HCT116 (cell line): ENCODE measurements at regions not wholly inside any gene's neighbourhood (a gene's known extent, or its start where the extent isn't known, plus 50 kb on each side); places are given as distances from the start of the nearest gene placed in this dataset.

ENCODE experiments used
- ATAC-seq: fragments of 200-7000 bp; cut with Tn5 transposase; 2 replicates; pipeline ENCODE4 v1.9.1; 2020; ENCODE audit warnings: mild to moderate bottlenecking, moderate library complexity
- BruUV-seq: library from RNA; stranded (reverse); fragments of 400-500 nt; replicated peaks from 2 replicates; lab custom pipeline; 2021; lab: Mats Ljungman, UMichigan
- CTCF ChIA-PET: fragments of 300-600 bp; sonication (Branson Sonifier 250); formaldehyde crosslinking; loops from one replicate; lab custom pipeline; 2021; ENCODE audit warnings: antibody characterized with exemption; lab: Charles Lee
- POLR2A ChIA-PET: fragments of 300-600, 350-600 bp; sonication (Branson Sonifier 250); formaldehyde crosslinking; loops from one replicate; lab custom pipeline; 2021; ENCODE audit warnings: antibody characterized with exemption; lab: Charles Lee
- RAD21 ChIA-PET, 2 experiments: fragments of 300-600 bp; sonication (Branson Sonifier 250); formaldehyde crosslinking; loops; one replicate each; lab custom pipeline; 2023; ENCODE audit warnings: low total read pairs in 2 of 2; ENCODE audit not compliant: uncharacterized antibody in 2 of 2, unreplicated experiment in 2 of 2, low non-redundant PET in 1 of 2; lab: Charles Lee
- DNase-seq: peaks from one replicate; pipeline ENCODE4 v3.0.0-alpha.2; 2010; ENCODE audit warnings: low read depth, low spot score
- H2AFZ ChIP-seq: fragments of 200-600 bp; shearing (Covaris generic), sonication (generic); 2 replicates; pipeline ENCODE4 v1.6.1; 2017; ENCODE audit warnings: low read depth, mixed run types, mixed read lengths, antibody characterized with exemption, low read length; ENCODE audit not compliant: poor library complexity, severe bottlenecking
- H3K27ac ChIP-seq: 2 replicates; pipeline ENCODE4 v1.5.1; 2012; ENCODE audit warnings: low read depth, low read length
- H3K27me3 ChIP-seq: fragments of 200-600 bp; sonication (generic); 2 replicates; pipeline ENCODE4 v1.6.1; 2016; ENCODE audit warnings: mixed run types, low read length, mixed read lengths; ENCODE audit not compliant: insufficient read depth
- H3K36me3 ChIP-seq, 2 experiments: fragments of 200-500 bp in 1 of 2; fragments of 200-600 bp in 1 of 2; sonication (Bioruptor generic) in 1 of 2; sonication (generic) in 1 of 2; 2 replicates each; pipeline versions ENCODE4 v1.5.1 to v1.6.1; 2014 to 2016; ENCODE audit warnings: low read length in 2 of 2, inconsistent platforms in 1 of 2, mixed read lengths in 1 of 2, mixed run types in 1 of 2; ENCODE audit not compliant: insufficient read depth in 2 of 2, control insufficient read depth in 1 of 2
- H3K4me1 ChIP-seq, 2 experiments: fragments of 200-600 bp in 1 of 2; sonication (generic) in 1 of 2; 2 replicates each; pipeline versions ENCODE4 v1.5.1 to v1.6.1; 2012 to 2017; ENCODE audit warnings: low read length in 2 of 2, inconsistent platforms in 1 of 2, mild to moderate bottlenecking in 1 of 2, mixed read lengths in 1 of 2, mixed run types in 1 of 2, moderate library complexity in 1 of 2; ENCODE audit not compliant: insufficient read depth in 2 of 2, control insufficient read depth in 1 of 2
- H3K4me2 ChIP-seq: fragments of 200-600 bp; sonication (generic); 2 replicates; pipeline ENCODE4 v1.6.1; 2017; ENCODE audit warnings: mixed run types, low read length, mixed read lengths
- H3K4me3 ChIP-seq, 2 experiments: fragments of 200-600 bp in 1 of 2; sonication (generic) in 1 of 2; replicated peaks in 1 of 2; 2 replicates each; pipeline ENCODE4 v1.5.1; 2011 to 2016; ENCODE audit warnings: low read length in 2 of 2, control low read depth in 1 of 2, low read depth in 1 of 2, mild to moderate bottlenecking in 1 of 2, mixed read lengths in 1 of 2, mixed run types in 1 of 2
- H3K79me2 ChIP-seq: fragments of 200-600 bp; sonication (generic); 2 replicates; pipeline ENCODE4 v1.6.1; 2017; ENCODE audit warnings: mild to moderate bottlenecking, mixed run types, low read length, moderate library complexity, mixed read lengths; ENCODE audit not compliant: insufficient read depth
- H3K9ac ChIP-seq: fragments of 200-600 bp; sonication (generic); 2 replicates; pipeline ENCODE4 v1.6.1; 2016; ENCODE audit warnings: low read length, mixed read lengths
- H3K9me2 ChIP-seq: fragments of 200-600 bp; sonication (generic), shearing (Covaris generic); 2 replicates; pipeline ENCODE4 v1.6.1; 2017; ENCODE audit warnings: mixed run types, mild to moderate bottlenecking, moderate library complexity; ENCODE audit not compliant: insufficient read depth
- H3K9me3 ChIP-seq, 2 experiments: fragments of 200-500 bp in 1 of 2; fragments of 200-600 bp in 1 of 2; sonication (Bioruptor generic) in 1 of 2; sonication (generic) in 1 of 2; 2 replicates each; pipeline ENCODE4 v1.6.1; 2014 to 2017; ENCODE audit warnings: low read length in 2 of 2, mixed read lengths in 2 of 2, inconsistent platforms in 1 of 2, low read depth in 1 of 2, mild to moderate bottlenecking in 1 of 2, mixed run types in 1 of 2, moderate library complexity in 1 of 2; ENCODE audit not compliant: control insufficient read depth in 1 of 2, insufficient read depth in 1 of 2
- H4K20me1 ChIP-seq: fragments of 200-600 bp; sonication (generic), shearing (Covaris generic); 2 replicates; pipeline ENCODE4 v1.6.1; 2017; ENCODE audit warnings: mixed run types, mild to moderate bottlenecking, moderate library complexity; ENCODE audit not compliant: insufficient read depth
- CBX3 ChIP-seq: IDR thresholded peaks from 2 replicates; pipeline ENCODE4 v1.6.1; 2012; ENCODE audit warnings: low read depth
- EGR1 ChIP-seq: IDR thresholded peaks from 2 replicates; pipeline ENCODE4 v1.6.1; 2012; ENCODE audit warnings: low read depth
- ELF1 ChIP-seq: IDR thresholded peaks from 2 replicates; pipeline ENCODE4 v1.6.1; 2012; ENCODE audit warnings: low read depth, borderline replicate concordance
- EZH2 ChIP-seq: fragments of 200-600 bp; sonication (generic); IDR thresholded peaks from 2 replicates; pipeline ENCODE4 v1.6.1; 2017; ENCODE audit warnings: antibody characterized with exemption, mixed run types
- EZH2phosphoT487 ChIP-seq: fragments of 200-600 bp; IDR thresholded peaks from 2 replicates; pipeline ENCODE4 v1.6.1; 2018; ENCODE audit warnings: antibody characterized with exemption, borderline replicate concordance
- FOSL1 ChIP-seq: IDR thresholded peaks from 2 replicates; pipeline ENCODE4 v1.6.1; 2012; ENCODE audit warnings: low read depth
- JUND ChIP-seq: IDR thresholded peaks from 2 replicates; pipeline ENCODE4 v1.6.1; 2012
- POLR2A ChIP-seq: IDR thresholded peaks from 2 replicates; pipeline ENCODE4 v1.7.0; 2011; ENCODE audit warnings: borderline replicate concordance; ENCODE audit not compliant: insufficient read depth, insufficient read length; ENCODE audit errors: extremely low read depth
- POLR2AphosphoS5 ChIP-seq: IDR thresholded peaks from 2 replicates; pipeline ENCODE4 v1.6.1; 2011; ENCODE audit warnings: mild to moderate bottlenecking, low read depth, low read length, moderate library complexity
- RAD21 ChIP-seq: IDR thresholded peaks from 2 replicates; pipeline ENCODE4 v1.6.1; 2012; ENCODE audit warnings: low read depth, mild to moderate bottlenecking
- SIN3A ChIP-seq: IDR thresholded peaks from 2 replicates; pipeline ENCODE4 v1.6.1; 2012; ENCODE audit warnings: low read depth
- SP1 ChIP-seq: IDR thresholded peaks from 2 replicates; pipeline ENCODE4 v1.6.1; 2012; ENCODE audit warnings: low read depth
- SRF ChIP-seq: IDR thresholded peaks from 2 replicates; pipeline ENCODE4 v1.6.1; 2012; ENCODE audit warnings: low read depth
- YY1 ChIP-seq: IDR thresholded peaks from 2 replicates; pipeline ENCODE4 v1.6.1; 2011; ENCODE audit warnings: low read length, low read depth, moderate library complexity, mild to moderate bottlenecking; ENCODE audit not compliant: insufficient replicate concordance; ENCODE audit errors: extremely low read depth
- ZFX ChIP-seq: fragments of 450-650 bp; IDR thresholded peaks from 2 replicates; pipeline ENCODE4 v1.6.1; 2017
- ZNF274 ChIP-seq: fragments of 200-500 bp; sonication (Bioruptor generic); IDR thresholded peaks from 2 replicates; pipeline ENCODE4 v1.6.1; 2014; ENCODE audit warnings: mild to moderate bottlenecking, low read depth, low read length, inconsistent platforms
- intact Hi-C: fragments of 100-400 bp; cut with micrococcal nuclease; formaldehyde crosslinking; loops from 2 replicates; pipeline ENCODE4 v1.10.0; 2022
- TF ChIP-seq, protein P1 (sequence below): IDR thresholded peaks from 2 replicates; pipeline ENCODE4 v1.6.1; 2012
- TF ChIP-seq, protein P2 (sequence below): IDR thresholded peaks from 2 replicates; pipeline ENCODE4 v1.6.1; 2012; ENCODE audit warnings: low read depth
- TF ChIP-seq, protein P3 (sequence below): IDR thresholded peaks from 2 replicates; pipeline ENCODE4 v1.6.1; 2011; ENCODE audit warnings: mild to moderate bottlenecking, low read length, moderate library complexity; ENCODE audit not compliant: insufficient replicate concordance; ENCODE audit errors: extremely low read depth
- TF ChIP-seq, protein P4 (sequence below), 3 experiments: fragments of 200-600 bp in 1 of 3; sonication (generic) in 1 of 3; IDR thresholded peaks in 2 of 3; conservative IDR thresholded peaks in 1 of 3; 2 replicates each; pipeline ENCODE4 v1.5.1; 2012 to 2017; ENCODE audit warnings: low read depth in 2 of 3, low read length in 2 of 3, antibody characterized with exemption in 1 of 3, borderline replicate concordance in 1 of 3, control low read depth in 1 of 3, mild to moderate bottlenecking in 1 of 3, mixed read lengths in 1 of 3, mixed run types in 1 of 3, moderate library complexity in 1 of 3; ENCODE audit not compliant: insufficient read depth in 1 of 3

DNA sequence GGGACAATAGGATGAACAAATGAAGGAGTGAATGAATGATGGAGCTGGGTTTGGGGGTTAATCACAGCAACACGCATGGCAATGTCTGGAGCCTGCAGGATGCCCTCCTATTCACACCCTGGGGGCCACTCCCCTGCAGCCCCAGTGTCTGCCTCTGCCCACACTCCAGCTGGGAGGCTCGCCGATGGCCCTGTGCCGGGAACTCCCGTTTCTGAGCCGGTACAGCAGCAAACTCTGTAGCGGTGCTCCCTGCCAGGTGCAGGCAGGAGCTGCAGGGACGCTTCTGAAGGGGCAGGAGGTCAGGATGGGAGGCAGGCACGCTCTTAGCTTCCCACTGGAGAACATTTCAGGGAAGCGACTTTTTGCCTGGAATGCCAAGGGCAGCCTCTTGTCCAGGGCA is 55.4 kb upstream of the NCOR2 start (continued):
- no peak for TF ChIP-seq RAD21
- TF ChIP-seq EZH2: no peak
- no peak for TF ChIP-seq EGR1

DNA sequence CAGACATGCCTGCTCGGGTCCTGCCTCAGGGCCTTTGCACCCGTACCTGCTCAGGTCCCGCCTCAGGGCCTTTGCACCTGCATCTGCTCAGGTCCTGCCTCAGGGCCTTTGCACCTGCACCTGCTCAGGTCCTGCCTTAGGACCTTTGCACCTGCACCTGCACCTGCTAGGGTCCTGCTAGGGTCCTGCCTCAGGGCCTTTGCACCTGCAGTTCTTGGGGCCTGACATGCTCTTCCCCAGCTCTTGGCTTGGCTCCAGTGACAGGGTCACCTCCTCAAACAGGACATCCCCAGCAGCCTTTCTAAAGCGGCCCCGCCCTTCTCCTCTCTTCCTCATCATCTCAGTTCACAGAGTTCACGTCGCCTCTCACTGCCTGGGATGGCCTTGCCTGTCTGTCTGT is 54.9 kb upstream of the NCOR2 start:
- CTCF ChIA-PET: no interaction called here

More for the DNA sequence above, 54.9 kb upstream of the NCOR2 start:
- Histone ChIP-seq H3K9ac (no peak overlapping the region), H4K20me1 (no peaks in the 10 kb centered on the region), H3K4me1 (peaks cover 6 to 31% of the 10 kb centered on the region in 2 experiments; a peak in 3 of 4 replicates), H3K36me3 (no peaks in the 10 kb centered on the region)
- TF ChIP-seq, protein P1, sequence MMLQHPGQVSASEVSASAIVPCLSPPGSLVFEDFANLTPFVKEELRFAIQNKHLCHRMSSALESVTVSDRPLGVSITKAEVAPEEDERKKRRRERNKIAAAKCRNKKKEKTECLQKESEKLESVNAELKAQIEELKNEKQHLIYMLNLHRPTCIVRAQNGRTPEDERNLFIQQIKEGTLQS: no peak
- TF ChIP-seq ZFX (no peak), ELF1 (no peak), EZH2phosphoT487 (no peak), JUND (no peak), SRF (no peak), FOSL1 (no peak), POLR2AphosphoS5 (no peak), CBX3 (no peak), EGR1 (no peak), ZNF274 (no peak), YY1 (no peak), POLR2A (no peak), SP1 (no peak), RAD21 (no peak), SIN3A (no peak)
- TF ChIP-seq, protein P2, sequence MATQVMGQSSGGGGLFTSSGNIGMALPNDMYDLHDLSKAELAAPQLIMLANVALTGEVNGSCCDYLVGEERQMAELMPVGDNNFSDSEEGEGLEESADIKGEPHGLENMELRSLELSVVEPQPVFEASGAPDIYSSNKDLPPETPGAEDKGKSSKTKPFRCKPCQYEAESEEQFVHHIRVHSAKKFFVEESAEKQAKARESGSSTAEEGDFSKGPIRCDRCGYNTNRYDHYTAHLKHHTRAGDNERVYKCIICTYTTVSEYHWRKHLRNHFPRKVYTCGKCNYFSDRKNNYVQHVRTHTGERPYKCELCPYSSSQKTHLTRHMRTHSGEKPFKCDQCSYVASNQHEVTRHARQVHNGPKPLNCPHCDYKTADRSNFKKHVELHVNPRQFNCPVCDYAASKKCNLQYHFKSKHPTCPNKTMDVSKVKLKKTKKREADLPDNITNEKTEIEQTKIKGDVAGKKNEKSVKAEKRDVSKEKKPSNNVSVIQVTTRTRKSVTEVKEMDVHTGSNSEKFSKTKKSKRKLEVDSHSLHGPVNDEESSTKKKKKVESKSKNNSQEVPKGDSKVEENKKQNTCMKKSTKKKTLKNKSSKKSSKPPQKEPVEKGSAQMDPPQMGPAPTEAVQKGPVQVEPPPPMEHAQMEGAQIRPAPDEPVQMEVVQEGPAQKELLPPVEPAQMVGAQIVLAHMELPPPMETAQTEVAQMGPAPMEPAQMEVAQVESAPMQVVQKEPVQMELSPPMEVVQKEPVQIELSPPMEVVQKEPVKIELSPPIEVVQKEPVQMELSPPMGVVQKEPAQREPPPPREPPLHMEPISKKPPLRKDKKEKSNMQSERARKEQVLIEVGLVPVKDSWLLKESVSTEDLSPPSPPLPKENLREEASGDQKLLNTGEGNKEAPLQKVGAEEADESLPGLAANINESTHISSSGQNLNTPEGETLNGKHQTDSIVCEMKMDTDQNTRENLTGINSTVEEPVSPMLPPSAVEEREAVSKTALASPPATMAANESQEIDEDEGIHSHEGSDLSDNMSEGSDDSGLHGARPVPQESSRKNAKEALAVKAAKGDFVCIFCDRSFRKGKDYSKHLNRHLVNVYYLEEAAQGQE: no peak
- TF ChIP-seq, protein P3, sequence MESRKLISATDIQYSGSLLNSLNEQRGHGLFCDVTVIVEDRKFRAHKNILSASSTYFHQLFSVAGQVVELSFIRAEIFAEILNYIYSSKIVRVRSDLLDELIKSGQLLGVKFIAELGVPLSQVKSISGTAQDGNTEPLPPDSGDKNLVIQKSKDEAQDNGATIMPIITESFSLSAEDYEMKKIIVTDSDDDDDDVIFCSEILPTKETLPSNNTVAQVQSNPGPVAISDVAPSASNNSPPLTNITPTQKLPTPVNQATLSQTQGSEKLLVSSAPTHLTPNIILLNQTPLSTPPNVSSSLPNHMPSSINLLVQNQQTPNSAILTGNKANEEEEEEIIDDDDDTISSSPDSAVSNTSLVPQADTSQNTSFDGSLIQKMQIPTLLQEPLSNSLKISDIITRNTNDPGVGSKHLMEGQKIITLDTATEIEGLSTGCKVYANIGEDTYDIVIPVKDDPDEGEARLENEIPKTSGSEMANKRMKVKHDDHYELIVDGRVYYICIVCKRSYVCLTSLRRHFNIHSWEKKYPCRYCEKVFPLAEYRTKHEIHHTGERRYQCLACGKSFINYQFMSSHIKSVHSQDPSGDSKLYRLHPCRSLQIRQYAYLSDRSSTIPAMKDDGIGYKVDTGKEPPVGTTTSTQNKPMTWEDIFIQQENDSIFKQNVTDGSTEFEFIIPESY: no peak
- TF ChIP-seq, protein P4, sequence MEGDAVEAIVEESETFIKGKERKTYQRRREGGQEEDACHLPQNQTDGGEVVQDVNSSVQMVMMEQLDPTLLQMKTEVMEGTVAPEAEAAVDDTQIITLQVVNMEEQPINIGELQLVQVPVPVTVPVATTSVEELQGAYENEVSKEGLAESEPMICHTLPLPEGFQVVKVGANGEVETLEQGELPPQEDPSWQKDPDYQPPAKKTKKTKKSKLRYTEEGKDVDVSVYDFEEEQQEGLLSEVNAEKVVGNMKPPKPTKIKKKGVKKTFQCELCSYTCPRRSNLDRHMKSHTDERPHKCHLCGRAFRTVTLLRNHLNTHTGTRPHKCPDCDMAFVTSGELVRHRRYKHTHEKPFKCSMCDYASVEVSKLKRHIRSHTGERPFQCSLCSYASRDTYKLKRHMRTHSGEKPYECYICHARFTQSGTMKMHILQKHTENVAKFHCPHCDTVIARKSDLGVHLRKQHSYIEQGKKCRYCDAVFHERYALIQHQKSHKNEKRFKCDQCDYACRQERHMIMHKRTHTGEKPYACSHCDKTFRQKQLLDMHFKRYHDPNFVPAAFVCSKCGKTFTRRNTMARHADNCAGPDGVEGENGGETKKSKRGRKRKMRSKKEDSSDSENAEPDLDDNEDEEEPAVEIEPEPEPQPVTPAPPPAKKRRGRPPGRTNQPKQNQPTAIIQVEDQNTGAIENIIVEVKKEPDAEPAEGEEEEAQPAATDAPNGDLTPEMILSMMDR (IDR thresholded peaks at IDR 0.05 in 2 of 3, conservative IDR thresholded peaks at IDR 0.05 in 1 of 3; ENCODE audit: borderline replicate concordance in 1 of 3, insufficient read depth in 1 of 3, low read depth in 2 of 3, low read length in 2 of 3): no peak
- TF ChIP-seq, all 23 proteins: peak for 0
- peaks cover 0 to 7% of the 10 kb centered on the region in 2 experiments; a peak in 1 of 4 replicates for H3K9me3 ChIP-seq
- no peak overlapping the region for H3K27ac ChIP-seq
- BruUV-seq: no TSS peak
- ATAC-seq (no peak), DNase-seq (no peak)
- intact Hi-C loops: no loop called here
- no peaks in the 10 kb centered on the region for H3K79me2 ChIP-seq
- ChIA-PET POLR2A (no interaction called here), RAD21 (no interaction called here)
- no peak overlapping the region for H3K4me2 ChIP-seq
- H2AFZ ChIP-seq: no peak overlapping the region
- no peaks in the 10 kb centered on the region for H3K27me3 ChIP-seq
- no peak overlapping the region for H3K4me3 ChIP-seq
- H3K9me2 ChIP-seq: no peaks in the 10 kb centered on the region
